ENCODE measurements at regions not wholly inside any gene's neighbourhood (a gene's known extent, or its start where the extent isn't known, plus 50 kb on each side); places are given as distances from the start of the nearest gene placed in this dataset.

GRCh38 chrX:124975456-124975855 lies 344.2 kb upstream of the TEX13C start:
- no peak for TF ChIP-seq TAF1 (IDR thresholded peaks at IDR 0.05; ENCODE audit: borderline replicate concordance, insufficient read depth, low read length)
- no peak for TF ChIP-seq REST (IDR thresholded peaks at IDR 0.05; ENCODE audit: insufficient read depth in 1 of 2, low read depth in 2 of 2, low read length in 2 of 2)
- TF ChIP-seq FOXP2 (optimal IDR thresholded peaks at IDR 0.05; ENCODE audit: borderline replicate concordance, extremely low read depth, extremely low read length, insufficient read depth) = no peak
- TF ChIP-seq SIN3A (IDR thresholded peaks at IDR 0.05; ENCODE audit: borderline replicate concordance, insufficient read depth, low read length) = no peak
- TF ChIP-seq POLR2AphosphoS5 (IDR thresholded peaks at IDR 0.05; ENCODE audit: low read depth, low read length) = no peak

- TF ChIP-seq REST (IDR thresholded peaks at IDR 0.05; ENCODE audit: insufficient read depth in 1 of 2, low read depth in 2 of 2, low read length in 2 of 2) (no peak), FOXP2 (optimal IDR thresholded peaks at IDR 0.05; ENCODE audit: borderline replicate concordance, extremely low read depth, extremely low read length, insufficient read depth) (no peak), TAF1 (IDR thresholded peaks at IDR 0.05; ENCODE audit: borderline replicate concordance, insufficient read depth, low read length) (no peak), POLR2AphosphoS5 (IDR thresholded peaks at IDR 0.05; ENCODE audit: low read depth, low read length) (no peak), SIN3A (IDR thresholded peaks at IDR 0.05; ENCODE audit: borderline replicate concordance, insufficient read depth, low read length) (no peak)
Measured at GRCh38 chrX:124981420-124981819, 338.3 kb upstream of the TEX13C start.

GRCh38 chrX:124984140-124984813 lies 335.4 kb upstream of the TEX13C start:
- TF ChIP-seq SIN3A (IDR thresholded peaks at IDR 0.05; ENCODE audit: borderline replicate concordance, insufficient read depth, low read length) (no peak), FOXP2 (optimal IDR thresholded peaks at IDR 0.05; ENCODE audit: borderline replicate concordance, extremely low read depth, extremely low read length, insufficient read depth) (no peak), REST (IDR thresholded peaks at IDR 0.05; ENCODE audit: insufficient read depth in 1 of 2, low read depth in 2 of 2, low read length in 2 of 2) (no peak), TAF1 (IDR thresholded peaks at IDR 0.05; ENCODE audit: borderline replicate concordance, insufficient read depth, low read length) (no peak)

- TF ChIP-seq TAF1 (IDR thresholded peaks at IDR 0.05; ENCODE audit: borderline replicate concordance, insufficient read depth, low read length) (no peak), POLR2AphosphoS5 (IDR thresholded peaks at IDR 0.05; ENCODE audit: low read depth, low read length) (no peak), SIN3A (IDR thresholded peaks at IDR 0.05; ENCODE audit: borderline replicate concordance, insufficient read depth, low read length) (no peak), REST (IDR thresholded peaks at IDR 0.05; ENCODE audit: insufficient read depth in 1 of 2, low read depth in 2 of 2, low read length in 2 of 2) (no peak), FOXP2 (optimal IDR thresholded peaks at IDR 0.05; ENCODE audit: borderline replicate concordance, extremely low read depth, extremely low read length, insufficient read depth) (no peak)
Measured at GRCh38 chrX:124986284-124986683, 333.4 kb upstream of the TEX13C start.
